SK-N-SH (cell line): ENCODE measurements at regions not wholly inside any gene's neighbourhood (a gene's known extent, or its start where the extent isn't known, plus 50 kb on each side); places are given as distances from the start of the nearest gene placed in this dataset.

Source experiments
- CTCF ChIA-PET: fragments of 300-600, 350-600 bp; formaldehyde crosslinking; extraction: SDS; loops from one replicate; lab custom pipeline; 2021; lab: Yijun Ruan, JAX
- POLR2A ChIA-PET: fragments of 350-600 bp; sonication (Branson Sonifier 250); formaldehyde crosslinking; extraction: SDS; loops from one replicate; lab custom pipeline; 2020; ENCODE audit warnings: antibody characterized with exemption, inconsistent platforms; lab: Yijun Ruan, JAX
- DNase-seq: peaks from one replicate; pipeline ENCODE4 v3.0.0; 2012
- H2AFZ ChIP-seq: fragments of 200-600 bp; sonication (generic); 2 replicates; pipeline ENCODE4 v1.8.1; 2016; ENCODE audit warnings: antibody characterized with exemption, mild to moderate bottlenecking, low read depth
- H3F3A ChIP-seq: fragments of 200-600 bp; sonication (generic); replicated peaks from 2 replicates; pipeline ENCODE3; 2016; ENCODE audit warnings: antibody characterized with exemption, mild to moderate bottlenecking; ENCODE audit not compliant: insufficient read depth
- H3K27ac ChIP-seq, 2 experiments: fragments of 200-500 bp in 1 of 2; fragments of 200-600 bp in 1 of 2; sonication (Bioruptor generic) in 1 of 2; sonication (generic), shearing (Covaris generic) in 1 of 2; 2 replicates each; pipeline versions ENCODE4 v1.5.1 to v1.6.1; 2014 to 2016; ENCODE audit warnings: low read depth in 2 of 2, inconsistent platforms in 1 of 2, low read length in 1 of 2, mild to moderate bottlenecking in 1 of 2, mixed read lengths in 1 of 2
- H3K27me3 ChIP-seq: fragments of 200-600 bp; sonication (generic), shearing (Covaris generic); 2 replicates; pipeline ENCODE4 v1.6.1; 2016; ENCODE audit warnings: mixed run types; ENCODE audit not compliant: insufficient read depth
- H3K36me3 ChIP-seq, 2 experiments: fragments of 200-500 bp in 1 of 2; fragments of 200-600 bp in 1 of 2; sonication (Bioruptor generic) in 1 of 2; sonication (generic) in 1 of 2; replicated peaks in 1 of 2; 2 replicates each; pipeline versions ENCODE3 to v1.5.1; 2014 to 2016; ENCODE audit warnings: low read length in 1 of 2, mild to moderate bottlenecking in 1 of 2; ENCODE audit not compliant: insufficient read depth in 2 of 2, control insufficient read depth in 1 of 2
- H3K4me1 ChIP-seq, 2 experiments: fragments of 200-500 bp in 1 of 2; fragments of 200-600 bp in 1 of 2; sonication (Bioruptor generic) in 1 of 2; sonication (generic), shearing (Covaris generic) in 1 of 2; 2 replicates each; pipeline versions ENCODE4 v1.5.1 to v1.6.1; 2014 to 2016; ENCODE audit warnings: low read depth in 1 of 2, low read length in 1 of 2, mixed run types in 1 of 2; ENCODE audit not compliant: insufficient read depth in 2 of 2, control insufficient read depth in 1 of 2
- H3K4me2 ChIP-seq: fragments of 200-600 bp; sonication (generic), shearing (Covaris generic); 2 replicates; pipeline ENCODE4 v1.6.1; 2017; ENCODE audit warnings: mixed run types
- H3K4me3 ChIP-seq, 2 experiments: fragments of 200-500 bp in 1 of 2; fragments of 200-600 bp in 1 of 2; sonication (Bioruptor generic) in 1 of 2; sonication (generic), shearing (Covaris generic) in 1 of 2; 2 replicates each; pipeline versions ENCODE4 v1.5.1 to v1.8.1; 2014 to 2016; ENCODE audit warnings: low read depth in 2 of 2, inconsistent platforms in 1 of 2, low read length in 1 of 2, mild to moderate bottlenecking in 1 of 2, mixed read lengths in 1 of 2, moderate library complexity in 1 of 2
- H3K79me2 ChIP-seq: fragments of 200-600 bp; sonication (generic); 2 replicates; pipeline ENCODE4 v1.8.1; 2017; ENCODE audit warnings: mild to moderate bottlenecking; ENCODE audit not compliant: insufficient read depth
- H3K9ac ChIP-seq: fragments of 200-600 bp; sonication (generic); 2 replicates; pipeline ENCODE4 v1.6.1; 2017; ENCODE audit warnings: mixed run types
- H3K9me2 ChIP-seq: fragments of 200-600 bp; sonication (generic); 2 replicates; pipeline ENCODE4 v1.6.1; 2017; ENCODE audit warnings: mixed run types
- H3K9me3 ChIP-seq: fragments of 200-600 bp; sonication (generic); 2 replicates; pipeline ENCODE4 v1.6.1; 2017; ENCODE audit warnings: mixed run types, mild to moderate bottlenecking, moderate library complexity
- H4K20me1 ChIP-seq: fragments of 200-600 bp; sonication (generic); 2 replicates; pipeline ENCODE4 v1.6.1; 2017; ENCODE audit warnings: mild to moderate bottlenecking, mixed run types; ENCODE audit not compliant: insufficient read depth
- CHD2 ChIP-seq: fragments of 150-350 bp; IDR thresholded peaks from 2 replicates; pipeline ENCODE4 v1.6.1; 2018; ENCODE audit warnings: low read length; ENCODE audit not compliant: partially characterized antibody
- EZH2phosphoT487 ChIP-seq: fragments of 200-600 bp; sonication (generic); IDR thresholded peaks from 2 replicates; pipeline ENCODE4 v1.6.1; 2017; ENCODE audit warnings: low read depth, mixed run types, mild to moderate bottlenecking, antibody characterized with exemption, moderate library complexity, borderline replicate concordance
- FOSL2 ChIP-seq: IDR thresholded peaks from 2 replicates; pipeline ENCODE4 v1.4.0; 2012; ENCODE audit warnings: low read depth, mild to moderate bottlenecking, moderate library complexity, borderline replicate concordance
- FOXJ3 ChIP-seq: sonication (generic); formaldehyde crosslinking; IDR thresholded peaks from 2 replicates; pipeline ENCODE4 v1.5.1; 2020; ENCODE audit warnings: mild to moderate bottlenecking, missing genetic modification reagents
- FOXM1 ChIP-seq: IDR thresholded peaks from 2 replicates; pipeline ENCODE4 v1.4.0; 2012; ENCODE audit warnings: low read depth, mild to moderate bottlenecking
- GATA2 ChIP-seq: sonication (generic); formaldehyde crosslinking; IDR thresholded peaks from 2 replicates; pipeline ENCODE4 v1.5.0; 2020; ENCODE audit warnings: mild to moderate bottlenecking, missing genetic modification reagents
- IRF3 ChIP-seq: fragments of 150-350 bp; IDR thresholded peaks from 2 replicates; pipeline ENCODE4 v1.6.1; 2016; ENCODE audit warnings: mild to moderate bottlenecking, low read depth, low read length
- MEF2A ChIP-seq: IDR thresholded peaks from 2 replicates; pipeline ENCODE4 v1.4.0; 2012; ENCODE audit warnings: low read depth, borderline replicate concordance
- MXI1 ChIP-seq: IDR thresholded peaks from 2 replicates; pipeline ENCODE4 v1.6.1; 2012; ENCODE audit warnings: mild to moderate bottlenecking, low read depth, low read length, improper control_type of control experiment
- NFIC ChIP-seq: IDR thresholded peaks from 2 replicates; pipeline ENCODE4 v1.4.0; 2012; ENCODE audit warnings: borderline replicate concordance
- NRF1 ChIP-seq: IDR thresholded peaks from 2 replicates; pipeline ENCODE4 v1.6.1; 2012; ENCODE audit warnings: low read depth, mild to moderate bottlenecking, low read length
- PBX3 ChIP-seq: IDR thresholded peaks from 2 replicates; pipeline ENCODE4; 2012
- RAD21 ChIP-seq: IDR thresholded peaks from 2 replicates; pipeline ENCODE4 v1.6.1; 2012; ENCODE audit warnings: mild to moderate bottlenecking, low read length
- RCOR1 ChIP-seq: fragments of 150-350 bp; IDR thresholded peaks from 2 replicates; pipeline ENCODE4 v1.6.1; 2017; ENCODE audit warnings: antibody characterized with exemption, low read length
- REST ChIP-seq: IDR thresholded peaks from 2 replicates; pipeline ENCODE4 v1.6.1; 2012; ENCODE audit warnings: mild to moderate bottlenecking, low read depth, low read length, moderate library complexity
- RXRA ChIP-seq: IDR thresholded peaks from 2 replicates; pipeline ENCODE4 v1.4.0; 2012; ENCODE audit warnings: low read depth, mild to moderate bottlenecking, borderline replicate concordance
- USF1 ChIP-seq: IDR thresholded peaks from 2 replicates; pipeline ENCODE4 v1.4.0; 2012; ENCODE audit warnings: low read depth, borderline replicate concordance
- USF2 ChIP-seq: fragments of 150-350 bp; IDR thresholded peaks from 2 replicates; pipeline ENCODE4 v1.6.1; 2017; ENCODE audit warnings: antibody characterized with exemption, low read length, low read depth, borderline replicate concordance
- YY1 ChIP-seq: IDR thresholded peaks from 2 replicates; pipeline ENCODE4 v1.4.0; 2012; ENCODE audit warnings: low read depth, mild to moderate bottlenecking
- WGBS: methylation state at CpG from one replicate; pipeline ENCODE4 v1.1.6; 2017; ENCODE audit warnings: low lambda C conversion rate; 5-methylcytosine and 5-hydroxymethylcytosine counted together

- WGBS: 40% methylated on average over 1 of the region's 1 CpG
- Histone ChIP-seq H3K79me2 (no peaks in the 10 kb centered on the region), H4K20me1 (no peaks in the 10 kb centered on the region), H3F3A (no peaks in the 10 kb centered on the region), H3K4me1 (peaks cover 0 to 4% of the 10 kb centered on the region in 2 experiments; a peak in 2 of 4 replicates), H3K27me3 (no peaks in the 10 kb centered on the region), H3K27ac (no peak overlapping the region; a peak in 1 of 4 replicates), H3K4me2 (no peak overlapping the region), H3K9me2 (no peaks in the 10 kb centered on the region), H3K9ac (no peak overlapping the region), H3K36me3 (no peaks in the 10 kb centered on the region), H3K4me3 (no peak overlapping the region), H2AFZ (no peak overlapping the region), H3K9me3 (no peaks in the 10 kb centered on the region)
- ChIA-PET POLR2A (no interaction called here), CTCF (interaction anchor here (0.6 kb wide), 1 partner anchor 140 kb away, joined by 3 read pairs; no protein-coding TSS in a partner anchor)
- TF ChIP-seq GATA2 (CRISPR knock-in tag): 0 out of 2 replicates have a peak, but pooled peaks have one; percentile 26
- no peak for TF ChIP-seq YY1
- peak; percentile 24 for DNase-seq
These were observed 197.5 kb upstream of the SEMA6A start for GRCh38 chr5:116772152-116772501.

GRCh38 chr5:116771466-116772151 lies 197.0 kb upstream of the SEMA6A start:
- H3K9me3 ChIP-seq: no peaks in the 10 kb centered on the region
- TF ChIP-seq NFIC: no peak
- no peak for TF ChIP-seq GATA2 (CRISPR knock-in tag)
- no peak for TF ChIP-seq RXRA
- TF ChIP-seq USF1: no peak
- no peak for TF ChIP-seq RAD21
- TF ChIP-seq PBX3: no peak
- no peak for TF ChIP-seq CHD2
- TF ChIP-seq EZH2phosphoT487: no peak
- no peak for TF ChIP-seq FOSL2
- no peak for TF ChIP-seq FOXM1
- no peak for TF ChIP-seq NRF1
- TF ChIP-seq FOXJ3 (CRISPR knock-in tag): no peak
- TF ChIP-seq USF2: no peak
- no peak for TF ChIP-seq IRF3
- no peak for TF ChIP-seq RCOR1
- no peak for TF ChIP-seq MEF2A
- TF ChIP-seq REST: no peak
- no peak for TF ChIP-seq MXI1
- TF ChIP-seq YY1: no peak
- H3K4me2 ChIP-seq: no peak overlapping the region
- H3K4me1 ChIP-seq: peaks cover 0 to 4% of the 10 kb centered on the region in 2 experiments; a peak in 3 of 4 replicates
- H3K27me3 ChIP-seq: no peaks in the 10 kb centered on the region
- no peaks in the 10 kb centered on the region for H3K79me2 ChIP-seq
- H3K36me3 ChIP-seq: no peaks in the 10 kb centered on the region
- H3K9ac ChIP-seq: no peak overlapping the region
- no peak overlapping the region for H3K27ac ChIP-seq
- H3K9me2 ChIP-seq: no peaks in the 10 kb centered on the region
- no peak overlapping the region for H2AFZ ChIP-seq
- no peak for DNase-seq
- CTCF ChIA-PET: interaction anchor here (0.6 kb wide), 1 partner anchor 140 kb away, joined by 3 read pairs; no protein-coding TSS in a partner anchor
- POLR2A ChIA-PET: no interaction called here
- 67% methylated on average over 9 of the region's 9 CpGs for WGBS
- no peaks in the 10 kb centered on the region for H3F3A ChIP-seq
- H3K4me3 ChIP-seq: no peak overlapping the region
- H4K20me1 ChIP-seq: no peaks in the 10 kb centered on the region
